ENCODE measurements at regions not wholly inside any gene's neighbourhood (a gene's known extent, or its start where the extent isn't known, plus 50 kb on each side); places are given as distances from the start of the nearest gene placed in this dataset.
"Not testable (repeated sequence)": the region's sequence is repeated elsewhere in the genome, so short reads cannot be mapped to it uniquely, and the experiment has no call there.

DNA sequence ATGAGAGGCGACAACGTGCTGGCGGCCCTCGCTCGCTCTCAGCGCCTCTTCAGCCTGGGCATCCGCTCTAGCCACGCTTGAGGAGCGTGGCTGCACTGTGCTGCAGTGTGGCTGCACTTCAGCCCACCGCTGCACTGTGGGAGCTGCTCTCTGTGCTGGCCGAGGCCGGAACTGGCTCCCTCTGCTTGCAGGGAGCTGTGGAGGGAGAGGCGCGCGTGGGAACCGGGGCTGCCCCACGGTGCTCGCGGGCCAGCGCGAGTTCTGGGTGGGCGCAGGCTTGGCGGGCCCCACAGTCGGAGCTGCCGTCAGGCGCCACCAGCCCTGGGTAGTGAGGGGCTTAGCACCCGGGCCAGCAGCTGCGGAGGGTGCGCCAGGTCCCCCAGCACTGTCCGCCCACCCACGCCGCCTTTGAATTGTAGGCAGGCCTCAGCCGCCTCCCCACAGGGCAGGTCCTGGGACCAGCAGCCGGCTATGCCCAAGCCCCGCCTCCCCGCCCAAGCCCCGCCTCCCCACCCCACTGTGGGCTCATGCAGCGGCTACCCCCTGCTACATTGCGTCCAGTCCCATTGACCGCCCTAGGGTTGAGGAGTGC lies 974.2 kb downstream of the FSCB start:
- Mint-ChIP-seq H3K4me3 (no peak overlapping the region), H3K36me3 (ENCODE audit: insufficient read depth) (no peaks in the 10 kb centered on the region), H3K27me3 (ENCODE audit: low read depth) (no peaks in the 10 kb centered on the region), H3K4me1 (ENCODE audit: low read depth) (no peaks in the 10 kb centered on the region), H3K9me3 (peaks cover 15% of the 10 kb centered on the region)
- DNase-seq (no peak), ATAC-seq (no peak)

DNA sequence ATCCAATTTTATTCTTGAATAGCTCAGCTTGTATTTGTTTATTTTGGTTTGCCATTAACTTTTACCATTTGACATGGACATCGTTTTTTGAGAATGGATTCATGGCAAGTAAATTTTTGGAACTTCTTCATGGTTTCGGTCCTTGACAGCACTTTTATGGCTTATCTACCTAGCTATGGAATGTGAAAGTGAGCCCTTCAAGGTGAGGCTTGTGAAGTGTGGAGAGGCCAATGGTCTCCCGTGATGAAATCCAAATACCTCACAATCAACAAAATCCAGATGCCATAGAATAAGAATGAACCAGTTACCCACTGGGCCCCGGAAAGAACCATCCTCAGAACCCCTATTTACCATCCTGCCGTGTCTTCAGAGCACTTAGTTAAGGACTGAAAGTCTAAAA lies 978.8 kb downstream of the FSCB start:
- Mint-ChIP-seq H3K36me3 (ENCODE audit: insufficient read depth) (no peaks in the 10 kb centered on the region), H3K9me3 (peaks cover 6% of the 10 kb centered on the region), H3K4me1 (ENCODE audit: low read depth) (no peaks in the 10 kb centered on the region), H3K27me3 (ENCODE audit: low read depth) (no peaks in the 10 kb centered on the region), H3K4me3 (no peak overlapping the region)
- no peak for ATAC-seq
- DNase-seq, result no peak

GRCh38 chr14:43525658-43526057 lies 981.4 kb downstream of the FSCB start:
- Mint-ChIP-seq H3K4me1 (ENCODE audit: low read depth) (no peaks in the 10 kb centered on the region), H3K36me3 (ENCODE audit: insufficient read depth) (no peaks in the 10 kb centered on the region)
- ATAC-seq, result no peak

GRCh38 chr14:43522901-43523300 lies 984.2 kb downstream of the FSCB start:
- no peaks in the 10 kb centered on the region for H3K27me3 Mint-ChIP-seq (ENCODE audit: low read depth)

More at GRCh38 chr14:43525658-43526057, 981.4 kb downstream of the FSCB start:
- H3K27me3 Mint-ChIP-seq (ENCODE audit: low read depth), result no peaks in the 10 kb centered on the region
- H3K4me3 Mint-ChIP-seq, result no peak overlapping the region
- no peak for DNase-seq
- peaks cover 6% of the 10 kb centered on the region for H3K9me3 Mint-ChIP-seq

GRCh38 chr14:43522191-43522590 lies 984.9 kb downstream of the FSCB start:
- Mint-ChIP-seq H3K27me3 (ENCODE audit: low read depth) (no peaks in the 10 kb centered on the region), H3K9me3 (peaks cover 9% of the 10 kb centered on the region), H3K4me1 (ENCODE audit: low read depth) (no peaks in the 10 kb centered on the region), H3K36me3 (ENCODE audit: insufficient read depth) (no peaks in the 10 kb centered on the region), H3K4me3 (no peak overlapping the region)
- no peak for DNase-seq
- no peak for ATAC-seq

More at GRCh38 chr14:43522901-43523300, 984.2 kb downstream of the FSCB start:
- H3K9me3 Mint-ChIP-seq, result peaks cover 6% of the 10 kb centered on the region
- ATAC-seq (no peak), DNase-seq (no peak)
- H3K36me3 Mint-ChIP-seq (ENCODE audit: insufficient read depth), result no peaks in the 10 kb centered on the region
- H3K4me1 Mint-ChIP-seq (ENCODE audit: low read depth), result no peaks in the 10 kb centered on the region
- H3K4me3 Mint-ChIP-seq, result no peak overlapping the region

- no peaks in the 10 kb centered on the region for H3K36me3 Mint-ChIP-seq (ENCODE audit: insufficient read depth)
- DNase-seq (no peak), ATAC-seq (no peak)
- no peaks in the 10 kb centered on the region for H3K4me1 Mint-ChIP-seq (ENCODE audit: low read depth)
- H3K9me3 Mint-ChIP-seq, result peaks cover 6% of the 10 kb centered on the region
- H3K27me3 Mint-ChIP-seq (ENCODE audit: low read depth), result no peaks in the 10 kb centered on the region
- H3K4me3 Mint-ChIP-seq, result no peak overlapping the region
Measured at GRCh38 chr14:43503508-43503907, 1003.6 kb downstream of the FSCB start.

- not testable (repeated sequence) for H3K4me1 Mint-ChIP-seq (ENCODE audit: low read depth); H3K4me3 Mint-ChIP-seq; DNase-seq; H3K9me3 Mint-ChIP-seq; H3K27me3 Mint-ChIP-seq (ENCODE audit: low read depth); H3K36me3 Mint-ChIP-seq (ENCODE audit: insufficient read depth); ATAC-seq
Measured at GRCh38 chr14:43492359-43492758, 1014.7 kb downstream of the FSCB start.

GRCh38 chr14:43483415-43483814 lies 1023.7 kb downstream of the FSCB start:
- H3K9me3 Mint-ChIP-seq, result no peaks in the 10 kb centered on the region
- no peak overlapping the region for H3K4me3 Mint-ChIP-seq
- no peaks in the 10 kb centered on the region for H3K27me3 Mint-ChIP-seq (ENCODE audit: low read depth)
- ATAC-seq (no peak), DNase-seq (no peak)
- no peaks in the 10 kb centered on the region for H3K4me1 Mint-ChIP-seq (ENCODE audit: low read depth)
- H3K36me3 Mint-ChIP-seq (ENCODE audit: insufficient read depth), result no peaks in the 10 kb centered on the region

DNA sequence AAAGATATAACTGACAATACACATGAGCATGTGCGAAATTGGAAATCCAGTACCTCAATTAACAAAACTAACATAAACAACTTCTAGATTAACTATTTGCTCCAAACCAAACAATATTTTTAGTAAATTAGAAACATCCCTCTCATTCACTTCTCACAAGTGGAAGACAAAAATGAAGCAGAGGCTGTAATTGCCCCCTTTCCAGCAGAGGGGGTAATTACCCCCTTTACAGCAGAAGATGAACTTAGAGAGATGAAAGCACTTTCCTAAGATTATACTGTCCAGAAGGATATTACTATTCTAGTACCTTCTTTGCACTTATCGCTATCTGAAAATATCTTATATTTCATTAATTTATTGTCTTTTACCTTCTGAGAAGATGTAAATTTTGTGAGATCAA lies 1025.2 kb downstream of the FSCB start:
- H3K27me3 Mint-ChIP-seq (ENCODE audit: low read depth), result no peaks in the 10 kb centered on the region

DNA sequence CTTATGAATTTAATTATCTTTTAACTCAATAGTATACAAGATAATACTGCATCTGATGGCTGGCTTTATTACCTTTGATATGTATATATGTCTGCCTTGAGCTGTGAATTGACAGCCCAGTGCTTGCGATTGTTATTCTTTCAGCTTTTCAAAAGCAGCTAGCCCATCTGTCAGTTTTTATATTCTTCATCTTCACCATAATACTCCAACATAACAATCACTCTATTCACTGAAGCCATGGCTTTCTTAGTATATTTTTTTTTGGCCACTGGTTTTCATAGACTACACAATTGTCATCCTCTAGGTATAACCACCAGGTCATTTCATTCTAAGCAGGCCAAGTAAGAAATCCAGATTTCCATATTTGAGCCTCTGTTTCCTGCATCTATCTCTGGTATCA lies 1026.1 kb downstream of the FSCB start:
- H3K36me3 Mint-ChIP-seq (ENCODE audit: insufficient read depth), result no peaks in the 10 kb centered on the region

More for the DNA sequence above, 1025.2 kb downstream of the FSCB start:
- Mint-ChIP-seq H3K36me3 (ENCODE audit: insufficient read depth) (no peaks in the 10 kb centered on the region), H3K4me1 (ENCODE audit: low read depth) (no peaks in the 10 kb centered on the region), H3K4me3 (no peak overlapping the region), H3K9me3 (no peaks in the 10 kb centered on the region)
- DNase-seq (no peak), ATAC-seq (no peak)

DNA sequence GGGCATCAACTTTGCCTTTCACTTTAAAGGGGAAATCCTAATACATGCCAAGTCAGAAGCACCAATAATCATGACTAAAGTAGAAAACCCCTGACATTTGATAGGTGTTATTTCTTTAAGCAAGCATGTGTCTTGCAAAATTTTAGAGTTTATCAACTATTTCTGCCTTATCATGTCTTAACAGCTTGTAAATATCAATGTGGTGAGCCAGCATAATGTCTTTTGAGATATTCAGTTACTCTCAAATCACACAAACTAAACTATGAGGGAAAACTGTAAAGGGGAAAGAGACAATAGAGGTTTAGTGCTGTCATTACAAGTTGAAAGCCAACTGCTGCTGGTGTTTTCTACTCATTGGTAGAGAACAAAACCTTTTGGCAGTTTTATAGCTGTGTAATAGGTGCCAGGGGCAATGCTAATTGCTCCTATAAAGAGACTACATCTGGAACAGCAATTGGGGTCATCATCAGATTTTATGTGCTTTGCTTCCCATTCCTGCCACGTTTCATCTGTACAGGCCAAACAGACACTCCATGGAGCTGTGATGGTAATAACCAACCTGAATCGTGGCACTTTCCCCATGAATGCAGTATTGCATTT lies 1027.4 kb downstream of the FSCB start:
- Mint-ChIP-seq H3K27me3 (ENCODE audit: low read depth) (no peaks in the 10 kb centered on the region), H3K36me3 (ENCODE audit: insufficient read depth) (no peaks in the 10 kb centered on the region), H3K4me1 (ENCODE audit: low read depth) (no peaks in the 10 kb centered on the region), H3K4me3 (no peak overlapping the region), H3K9me3 (no peaks in the 10 kb centered on the region)
- ATAC-seq, result no peak
- DNase-seq, result no peak

More for the DNA sequence above, 1026.1 kb downstream of the FSCB start:
- no peaks in the 10 kb centered on the region for H3K27me3 Mint-ChIP-seq (ENCODE audit: low read depth)
- no peak overlapping the region for H3K4me3 Mint-ChIP-seq
- H3K4me1 Mint-ChIP-seq (ENCODE audit: low read depth), result no peaks in the 10 kb centered on the region
- ATAC-seq (no peak), DNase-seq (no peak)
- no peaks in the 10 kb centered on the region for H3K9me3 Mint-ChIP-seq

DNA sequence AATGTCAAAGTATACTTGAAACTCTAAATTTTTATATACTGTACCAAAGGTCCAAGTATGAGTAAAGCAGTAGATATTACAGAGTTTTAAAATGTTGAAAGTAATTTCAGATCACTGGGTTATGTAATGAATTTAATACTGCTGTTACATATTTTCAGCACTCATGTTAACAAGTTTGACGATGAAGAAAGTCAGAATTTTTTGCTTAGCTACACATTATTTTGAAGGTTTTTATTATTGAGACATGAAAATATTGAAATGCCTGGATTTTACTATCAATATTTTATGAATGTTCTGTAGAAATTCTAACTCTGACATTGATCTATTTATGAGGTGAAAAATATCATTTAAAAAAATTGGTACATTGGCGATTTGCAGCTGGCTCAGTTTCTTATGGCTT lies 1030.3 kb downstream of the FSCB start:
- no peak for ATAC-seq
- Mint-ChIP-seq H3K4me3 (no peak overlapping the region), H3K9me3 (peaks cover 6% of the 10 kb centered on the region), H3K4me1 (ENCODE audit: low read depth) (no peaks in the 10 kb centered on the region), H3K27me3 (ENCODE audit: low read depth) (no peaks in the 10 kb centered on the region), H3K36me3 (ENCODE audit: insufficient read depth) (no peaks in the 10 kb centered on the region)
- no peak for DNase-seq

- Mint-ChIP-seq H3K27me3 (ENCODE audit: low read depth) (no peaks in the 10 kb centered on the region), H3K36me3 (ENCODE audit: insufficient read depth) (no peaks in the 10 kb centered on the region), H3K9me3 (peaks cover 10% of the 10 kb centered on the region), H3K4me3 (no peak overlapping the region), H3K4me1 (ENCODE audit: low read depth) (no peaks in the 10 kb centered on the region)
- DNase-seq, result no peak
- no peak for ATAC-seq
Measured at GRCh38 chr14:43475757-43476156, 1031.3 kb downstream of the FSCB start.

DNA sequence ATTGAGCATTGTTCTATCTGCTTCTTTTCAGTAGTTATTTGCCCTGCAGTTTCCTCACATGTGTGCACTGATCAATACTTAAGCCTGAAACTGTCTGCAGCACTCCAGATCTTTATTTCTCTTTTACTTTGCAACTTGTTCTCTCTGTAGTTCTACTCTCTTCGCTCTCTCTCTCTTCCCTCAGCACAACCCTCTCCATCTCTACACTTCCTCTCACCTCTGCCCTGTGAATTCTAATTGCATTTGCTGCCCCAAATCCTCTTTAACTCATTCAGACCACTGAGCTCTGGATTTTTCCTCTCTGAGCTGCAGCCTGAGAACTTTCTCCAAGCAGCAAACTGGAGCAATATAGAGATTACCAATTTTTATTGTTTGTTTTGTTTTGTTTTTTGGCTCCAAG lies 1035.5 kb downstream of the FSCB start:
- Mint-ChIP-seq H3K4me3 (no peak overlapping the region), H3K9me3 (peaks cover 10% of the 10 kb centered on the region), H3K27me3 (ENCODE audit: low read depth) (no peaks in the 10 kb centered on the region), H3K4me1 (ENCODE audit: low read depth) (no peaks in the 10 kb centered on the region), H3K36me3 (ENCODE audit: insufficient read depth) (no peaks in the 10 kb centered on the region)
- ATAC-seq (no peak), DNase-seq (no peak)

DNA sequence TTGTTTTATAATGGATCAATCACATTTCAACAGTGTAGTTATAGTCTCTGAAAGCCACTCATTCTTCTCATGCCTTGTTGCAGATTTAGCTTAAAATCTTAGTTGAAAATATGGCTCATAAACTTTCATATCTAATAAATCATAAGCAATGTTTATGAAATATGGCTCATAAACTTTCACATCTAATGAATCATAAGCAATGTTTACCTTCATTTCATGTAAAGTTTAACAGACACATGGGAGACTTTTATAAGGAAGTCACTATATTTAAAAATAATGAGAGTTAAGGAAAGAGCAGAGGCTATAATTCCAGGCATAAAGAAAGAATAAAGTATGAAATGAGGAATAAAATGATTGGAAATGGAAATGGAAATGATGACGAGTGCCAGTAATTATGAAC lies 1042.1 kb downstream of the FSCB start:
- Mint-ChIP-seq H3K9me3 (peaks cover 15% of the 10 kb centered on the region), H3K27me3 (ENCODE audit: low read depth) (no peaks in the 10 kb centered on the region), H3K36me3 (ENCODE audit: insufficient read depth) (no peaks in the 10 kb centered on the region), H3K4me1 (ENCODE audit: low read depth) (no peaks in the 10 kb centered on the region), H3K4me3 (no peak overlapping the region)
- no peak for ATAC-seq
- no peak for DNase-seq
